HG03575 (cell line): ENCODE measurements at regions not wholly inside any gene's neighbourhood (a gene's known extent, or its start where the extent isn't known, plus 50 kb on each side); places are given as distances from the start of the nearest gene placed in this dataset.

Source experiments
- ATAC-seq: cut with Tn5 transposase; IDR thresholded peaks from one replicate; pipeline ENCODE4 v1.9.1; 2021; ENCODE audit not compliant: unreplicated experiment, insufficient number of reproducible peaks, low FRiP score; ENCODE audit errors: extremely low read depth

DNA sequence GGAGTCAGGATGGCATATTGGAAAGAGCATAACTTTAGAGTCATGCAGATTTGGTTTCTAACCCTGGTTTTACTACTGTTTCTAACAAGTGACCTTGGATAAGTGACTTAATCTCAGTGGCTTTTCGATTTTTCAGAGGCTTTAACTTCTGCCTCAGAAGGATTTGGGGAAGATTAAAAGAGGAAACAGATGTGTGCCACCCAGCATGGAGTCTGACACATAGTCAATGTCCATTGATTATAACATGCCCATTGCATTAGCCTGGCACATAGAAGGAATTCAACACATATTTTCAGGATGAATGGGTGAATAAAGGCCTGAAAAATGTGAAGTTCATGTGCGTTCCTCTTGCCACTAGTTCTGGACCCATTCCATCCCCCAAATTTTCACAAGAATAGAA, 438.2 kb downstream of the EPHA4 start:
- ATAC-seq: no peak

- no peak for ATAC-seq
These were observed 437.4 kb downstream of the EPHA4 start for GRCh38 chr2:221134718-221135117.

DNA sequence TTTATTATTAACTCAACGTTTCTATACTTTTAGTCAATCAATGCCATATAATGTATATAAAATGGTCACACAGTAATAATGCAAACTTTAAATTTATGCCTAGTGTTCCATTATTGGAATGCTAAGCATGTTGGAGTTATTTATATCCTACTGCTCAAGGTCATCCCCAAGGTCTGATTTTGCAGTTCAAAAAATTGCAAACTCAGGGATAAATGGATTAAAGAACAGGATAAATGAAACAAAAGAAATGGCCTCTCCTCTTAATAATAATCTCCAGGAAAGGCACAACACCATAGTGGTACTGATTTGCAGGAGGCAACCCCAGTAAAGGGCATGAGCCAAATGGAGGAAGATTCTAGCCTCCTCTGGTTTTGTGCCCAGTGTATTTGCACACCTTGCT, 436.4 kb downstream of the EPHA4 start:
- ATAC-seq: no peak

DNA sequence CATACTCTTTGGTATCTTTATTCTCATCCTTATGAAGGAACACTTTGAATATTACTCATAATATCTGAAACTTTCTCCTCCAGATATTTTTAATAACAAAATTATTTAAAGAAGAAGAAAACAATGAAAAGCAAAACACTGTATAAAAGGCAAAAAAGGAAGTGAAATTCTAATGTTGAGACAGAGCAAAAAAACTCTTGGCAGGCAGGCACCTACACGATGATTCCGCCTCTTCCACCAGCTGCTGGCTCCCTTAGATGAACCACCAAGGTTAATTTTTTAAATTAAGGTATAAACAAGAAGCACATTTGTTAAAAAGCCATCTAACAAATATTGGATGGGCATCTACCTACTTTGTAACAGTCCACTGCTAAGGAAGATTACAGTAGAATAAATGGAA, 434.7 kb downstream of the EPHA4 start:
- ATAC-seq: no peak

GRCh38 chr2:221142341-221142740, 429.8 kb downstream of the EPHA4 start:
- no peak for ATAC-seq

GRCh38 chr2:221143231-221143630, 428.9 kb downstream of the EPHA4 start:
- no peak for ATAC-seq

- ATAC-seq: no peak
These were observed 427.2 kb downstream of the EPHA4 start for GRCh38 chr2:221144909-221145308.

DNA sequence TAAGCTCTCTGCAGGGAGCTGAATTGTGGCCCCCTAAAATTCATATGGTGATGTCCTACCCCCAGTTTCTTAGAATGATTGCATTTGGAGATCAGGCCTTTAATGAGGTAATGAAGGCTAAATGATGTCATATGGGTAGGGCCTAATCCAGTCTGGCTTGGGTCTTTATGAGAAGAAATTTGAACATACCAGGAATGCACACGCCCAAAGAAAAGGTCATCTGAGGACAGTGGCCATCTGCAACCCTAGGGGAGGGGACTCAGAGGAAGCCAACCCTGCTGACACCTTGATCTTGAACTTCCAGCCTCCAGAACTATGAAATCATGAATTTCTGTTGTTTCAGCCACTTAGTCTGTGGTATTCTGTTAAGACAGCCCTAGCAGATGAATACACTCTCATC, 426.7 kb downstream of the EPHA4 start:
- ATAC-seq: no peak

DNA sequence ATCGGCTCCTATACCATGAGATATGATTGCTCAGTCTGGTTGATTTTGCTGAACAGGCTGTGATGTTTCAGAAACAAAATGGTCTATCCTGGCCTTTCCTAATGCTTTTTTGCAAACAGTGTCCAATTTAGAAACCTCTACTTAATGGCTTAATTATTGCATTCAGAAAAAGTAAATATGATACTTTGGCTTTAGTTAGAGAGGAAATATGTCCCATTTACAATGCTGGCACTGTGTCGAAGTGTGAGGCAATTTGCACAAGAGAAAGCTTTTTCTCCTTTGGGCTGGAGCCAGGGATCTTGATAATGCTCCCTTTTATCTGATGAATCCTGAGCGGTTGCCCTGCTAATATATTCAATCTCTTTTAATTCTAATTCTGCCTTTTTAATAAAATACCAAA, 418.9 kb downstream of the EPHA4 start:
- no peak for ATAC-seq

- no peak for ATAC-seq
These were observed 417.9 kb downstream of the EPHA4 start for GRCh38 chr2:221154176-221154575.

DNA sequence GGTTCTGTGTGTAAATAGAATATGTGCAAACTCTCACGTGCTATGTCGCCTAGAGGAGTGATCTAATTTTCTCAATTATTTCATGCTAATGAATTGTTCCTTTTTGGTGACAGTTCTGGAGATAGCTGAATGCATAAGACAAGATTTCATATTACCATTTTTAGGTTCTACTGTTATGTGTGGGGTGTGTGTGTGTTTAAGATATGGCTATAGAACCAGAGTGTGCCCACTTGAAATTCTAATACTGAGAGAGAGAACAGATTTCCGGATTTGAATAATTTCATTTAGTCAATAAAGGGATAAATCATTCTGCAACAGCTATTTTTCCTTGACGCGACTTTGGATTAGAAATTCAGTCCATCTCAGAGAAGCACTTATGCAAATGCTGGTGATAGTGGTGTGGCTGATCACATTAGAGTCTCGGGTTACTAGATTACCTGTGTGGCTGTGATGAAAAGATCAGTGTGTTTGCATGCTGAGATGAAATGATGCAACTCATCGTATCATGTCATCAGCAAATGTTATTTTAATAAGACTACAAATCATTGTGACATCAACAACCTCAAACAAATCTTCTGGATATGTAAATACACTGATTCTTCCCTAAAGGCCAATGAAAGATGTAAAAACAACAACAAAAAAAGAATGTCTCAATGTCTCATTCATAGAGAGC, 415.9 kb downstream of the EPHA4 start:
- ATAC-seq: no peak

DNA sequence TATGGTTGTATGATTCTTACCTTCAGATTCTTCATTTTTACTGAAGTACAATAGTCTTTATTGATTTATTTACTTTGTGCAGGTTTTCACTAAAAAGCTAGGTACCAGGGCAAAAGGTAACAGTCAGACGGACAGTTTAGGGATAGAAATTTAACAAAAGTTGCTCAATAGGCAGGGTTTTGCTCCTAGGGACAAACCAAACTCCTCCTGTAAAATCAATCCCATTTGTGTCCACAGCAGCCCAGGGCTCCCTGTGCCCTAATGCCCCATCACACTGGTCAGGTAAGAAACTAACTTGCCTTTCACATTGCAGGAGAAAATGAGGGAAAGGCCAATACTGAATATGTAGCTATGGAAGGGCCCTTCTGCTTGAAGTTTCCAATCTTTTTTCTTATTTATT, 410.9 kb downstream of the EPHA4 start:
- ATAC-seq: no peak

GRCh38 chr2:221166292-221166691, 405.8 kb downstream of the EPHA4 start:
- no peak for ATAC-seq

DNA sequence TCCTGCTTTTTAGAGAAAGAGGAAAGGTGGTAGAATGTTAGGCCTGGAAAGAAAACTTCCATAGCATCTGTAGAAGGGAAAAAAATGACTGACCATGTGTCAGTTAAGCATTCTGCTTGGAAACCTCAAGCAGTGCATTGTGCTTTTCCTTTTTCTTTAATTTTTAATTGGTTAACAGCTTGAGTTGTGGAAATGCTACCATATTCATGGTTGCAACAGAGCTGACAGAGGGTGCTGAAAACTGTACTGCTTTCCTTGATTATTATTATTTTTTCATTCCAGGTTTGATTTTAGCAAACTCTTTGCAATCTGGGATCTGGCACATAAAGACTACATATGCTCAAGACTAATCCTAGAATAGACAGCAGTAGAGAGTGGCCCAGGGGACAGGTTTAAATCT, 404.5 kb downstream of the EPHA4 start:
- ATAC-seq: no peak

GRCh38 chr2:221169724-221170123, 402.4 kb downstream of the EPHA4 start:
- ATAC-seq: no peak

- no peak for ATAC-seq
These were observed 401.6 kb downstream of the EPHA4 start for GRCh38 chr2:221170548-221170947.

- ATAC-seq: no peak
These were observed 395.4 kb downstream of the EPHA4 start for GRCh38 chr2:221176667-221177066.

DNA sequence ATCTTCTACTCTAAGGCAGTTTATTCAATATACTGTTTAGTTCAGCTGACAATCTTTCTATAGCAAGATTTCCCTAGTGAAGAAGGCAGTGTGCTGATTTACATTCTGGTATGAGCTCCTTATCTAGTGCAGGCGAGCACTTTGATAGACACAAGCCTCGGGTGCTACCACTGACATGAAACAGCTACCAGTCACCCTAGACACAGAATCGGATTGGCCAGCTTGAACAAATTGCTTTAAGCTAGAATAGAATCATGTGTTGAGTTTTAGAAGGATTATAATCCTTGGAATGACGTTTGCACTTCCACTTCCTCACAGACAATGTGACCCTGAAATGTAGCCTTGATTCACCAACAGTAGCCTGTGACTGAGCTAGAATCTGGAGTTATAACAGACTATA, 394.0 kb downstream of the EPHA4 start:
- ATAC-seq: no peak

GRCh38 chr2:221186873-221187272, 385.2 kb downstream of the EPHA4 start:
- ATAC-seq: no peak

DNA sequence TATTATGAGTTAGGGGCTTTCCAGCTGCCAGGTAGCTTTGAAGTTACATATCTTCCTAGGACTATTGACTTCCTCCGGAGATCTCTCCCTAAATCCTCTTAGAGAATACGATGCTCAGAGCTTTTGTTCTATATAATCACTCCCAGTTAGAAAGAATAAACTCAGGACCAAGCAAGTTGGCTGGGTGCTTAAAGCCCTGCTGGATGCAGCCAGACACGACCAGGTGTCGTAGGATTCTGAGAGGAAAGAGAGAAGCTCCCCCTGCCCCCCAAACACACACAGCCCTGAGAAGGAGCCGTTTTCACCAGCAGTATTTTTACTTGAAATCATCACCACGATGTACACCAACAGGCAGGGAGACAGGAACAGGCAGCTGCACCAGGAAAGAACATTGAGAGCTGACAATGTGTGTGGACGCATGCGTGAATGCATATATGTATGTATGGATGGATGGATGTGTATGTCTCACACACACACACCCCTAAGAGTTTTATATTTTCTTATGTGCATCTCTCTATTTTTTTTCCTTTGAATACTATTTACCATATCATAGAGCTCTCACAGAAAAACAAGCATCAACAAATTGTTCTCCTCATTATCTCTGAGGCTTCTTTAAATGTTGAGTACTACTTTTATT, 382.6 kb downstream of the EPHA4 start:
- no peak for ATAC-seq

DNA sequence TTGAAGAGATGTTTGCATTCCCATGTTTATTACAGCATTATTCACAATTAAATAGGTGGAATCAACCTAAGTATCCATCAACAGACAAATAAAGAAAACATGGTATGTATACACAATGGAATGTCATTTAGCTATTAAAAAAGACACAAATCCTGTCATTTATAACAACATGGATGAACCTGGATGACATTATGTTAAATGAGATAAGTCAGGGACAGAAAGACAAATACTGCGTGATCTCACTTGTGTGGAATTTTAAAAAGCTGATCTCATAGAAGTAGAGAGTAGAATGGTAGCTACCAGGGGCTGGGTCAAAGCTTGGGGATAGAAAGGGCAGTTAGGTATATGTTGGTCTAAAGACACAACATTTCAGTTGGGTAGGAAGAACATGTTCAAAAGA, 376.3 kb downstream of the EPHA4 start:
- ATAC-seq: no peak
